Tibial nerve (tissue), 3 donors: ENCODE measurements at regions not wholly inside any gene's neighbourhood (a gene's known extent, or its start where the extent isn't known, plus 50 kb on each side); places are given as distances from the start of the nearest gene placed in this dataset.

Experiments used
- POLR2A ChIP-seq, 2 donors: fragments of 450-650 bp; IDR thresholded peaks; one replicate each; pipeline ENCODE4 v1.6.1; 2017; ENCODE audit warnings: antibody characterized with exemption in 2 of 2, mild to moderate bottlenecking in 2 of 2, moderate library complexity in 2 of 2
- TF ChIP-seq, protein P1 (sequence below), 5 experiments: fragments of 200-600 bp in 3 of 5; fragments of 450-650 bp in 2 of 5; sonication (generic) in 3 of 5; IDR thresholded peaks; one replicate each; pipeline ENCODE4 v1.5.1; 2016 to 2019; ENCODE audit warnings: antibody characterized with exemption in 5 of 5, mild to moderate bottlenecking in 3 of 5, moderate library complexity in 2 of 5

DNA sequence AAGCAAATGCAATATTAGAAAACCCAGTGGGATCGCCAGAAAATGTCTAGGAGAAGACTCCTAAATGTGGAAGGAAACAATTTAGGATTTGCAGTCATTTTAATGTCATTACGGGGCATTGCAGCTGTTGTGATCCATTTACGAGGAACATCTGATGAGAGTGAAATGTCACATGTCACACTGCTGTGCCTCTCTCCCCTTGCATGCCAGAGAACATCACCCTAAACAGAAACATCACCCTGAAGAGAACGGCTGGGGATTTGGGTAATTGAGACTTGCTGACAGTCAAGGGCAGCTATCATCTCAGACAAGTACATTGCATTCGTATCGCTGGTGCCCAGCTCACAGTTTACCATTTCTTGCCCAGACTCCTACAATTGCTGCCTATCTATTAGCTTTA, 785.7 kb upstream of the POM121L12 start:
- TF ChIP-seq, protein P1, sequence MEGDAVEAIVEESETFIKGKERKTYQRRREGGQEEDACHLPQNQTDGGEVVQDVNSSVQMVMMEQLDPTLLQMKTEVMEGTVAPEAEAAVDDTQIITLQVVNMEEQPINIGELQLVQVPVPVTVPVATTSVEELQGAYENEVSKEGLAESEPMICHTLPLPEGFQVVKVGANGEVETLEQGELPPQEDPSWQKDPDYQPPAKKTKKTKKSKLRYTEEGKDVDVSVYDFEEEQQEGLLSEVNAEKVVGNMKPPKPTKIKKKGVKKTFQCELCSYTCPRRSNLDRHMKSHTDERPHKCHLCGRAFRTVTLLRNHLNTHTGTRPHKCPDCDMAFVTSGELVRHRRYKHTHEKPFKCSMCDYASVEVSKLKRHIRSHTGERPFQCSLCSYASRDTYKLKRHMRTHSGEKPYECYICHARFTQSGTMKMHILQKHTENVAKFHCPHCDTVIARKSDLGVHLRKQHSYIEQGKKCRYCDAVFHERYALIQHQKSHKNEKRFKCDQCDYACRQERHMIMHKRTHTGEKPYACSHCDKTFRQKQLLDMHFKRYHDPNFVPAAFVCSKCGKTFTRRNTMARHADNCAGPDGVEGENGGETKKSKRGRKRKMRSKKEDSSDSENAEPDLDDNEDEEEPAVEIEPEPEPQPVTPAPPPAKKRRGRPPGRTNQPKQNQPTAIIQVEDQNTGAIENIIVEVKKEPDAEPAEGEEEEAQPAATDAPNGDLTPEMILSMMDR (IDR thresholded peaks at IDR 0.05): no peak
- no peak for TF ChIP-seq POLR2A (IDR thresholded peaks at IDR 0.05)
